B cell (primary cell): ENCODE measurements at regions not wholly inside any gene's neighbourhood (a gene's known extent, or its start where the extent isn't known, plus 50 kb on each side); places are given as distances from the start of the nearest gene placed in this dataset.

ENCODE experiments used
- ATAC-seq: fragments of 200-7000 bp; cut with Tn5 transposase; one replicate; pipeline ENCODE4 v1.10.0; 2021; ENCODE audit warnings: low read depth, mild to moderate bottlenecking, moderate number of reproducible peaks, moderate library complexity
- CTCF ChIA-PET: fragments of 350-600 bp; sonication (Branson Sonifier 250); formaldehyde crosslinking; loops from one replicate; lab custom pipeline; 2021; ENCODE audit warnings: antibody characterized with exemption, inconsistent platforms; lab: Charles Lee
- POLR2A ChIA-PET: fragments of 350-600 bp; sonication (Branson Sonifier 250); formaldehyde crosslinking; loops from one replicate; lab custom pipeline; 2021; ENCODE audit warnings: antibody characterized with exemption; lab: Charles Lee
- DNase-seq: peaks from one replicate; pipeline ENCODE4 v3.0.0; 2013
- H2AFZ ChIP-seq: 2 replicates; pipeline ENCODE4 v1.6.1; 2012; ENCODE audit warnings: mild to moderate bottlenecking, low read depth, low read length; ENCODE audit not compliant: insufficient read depth, poor library complexity, severe bottlenecking
- H3K27ac ChIP-seq, 2 donors: 1 replicate in 1 of 2; 2 replicates in 1 of 2; pipeline ENCODE4 v1.5.1; 2012 to 2013; ENCODE audit warnings: low read length in 2 of 2, mild to moderate bottlenecking in 2 of 2, moderate library complexity in 1 of 2
- H3K27me3 ChIP-seq, 4 experiments: fragments of 200-600 bp in 1 of 4; sonication (generic) in 1 of 4; replicated peaks in 1 of 4; 1 replicate in 2 of 4; 2 replicates in 2 of 4; pipeline versions ENCODE4 v1.6.1 to v1.7.0; 2013 to 2016; ENCODE audit warnings: low read length in 3 of 4, mild to moderate bottlenecking in 2 of 4, mixed read lengths in 1 of 4, moderate library complexity in 1 of 4; ENCODE audit not compliant: insufficient read depth in 4 of 4, control insufficient read depth in 3 of 4; ENCODE audit errors: control extremely low read depth in 1 of 4
- H3K36me3 ChIP-seq, 2 experiments: replicated peaks in 1 of 2; 1 replicate in 1 of 2; 2 replicates in 1 of 2; pipeline versions ENCODE4 v1.6.1 to v1.7.1; 2013; ENCODE audit warnings: low read length in 1 of 2; ENCODE audit not compliant: insufficient read depth in 2 of 2, control insufficient read depth in 1 of 2; ENCODE audit errors: control extremely low read depth in 1 of 2, extremely low read depth in 1 of 2
- H3K4me1 ChIP-seq, 2 donors: fragments of 200-600 bp in 1 of 2; sonication (generic) in 1 of 2; 1 replicate in 1 of 2; 2 replicates in 1 of 2; pipeline versions ENCODE4 v1.5.1 to v1.6.1; 2013 to 2017; ENCODE audit warnings: low read length in 2 of 2; ENCODE audit not compliant: control insufficient read depth in 2 of 2, insufficient read depth in 2 of 2
- H3K4me2 ChIP-seq: replicated peaks from 2 replicates; pipeline ENCODE3; 2012; ENCODE audit warnings: mild to moderate bottlenecking, low read depth, low read length; ENCODE audit not compliant: poor library complexity, severe bottlenecking
- H3K4me3 ChIP-seq, 5 experiments: fragments of 200-600 bp in 1 of 5; sonication (generic) in 1 of 5; 1 replicate in 3 of 5; 2 replicates in 2 of 5; pipeline versions ENCODE4 v1.5.1 to v1.7.0; 2011 to 2016; ENCODE audit warnings: low read length in 4 of 5, mild to moderate bottlenecking in 4 of 5, low read depth in 2 of 5, control low read depth in 1 of 5, moderate library complexity in 1 of 5; ENCODE audit not compliant: insufficient read depth in 1 of 5; ENCODE audit errors: control extremely low read depth in 1 of 5, extremely low read depth in 1 of 5
- H3K79me2 ChIP-seq: fragments of 200-600 bp; sonication (generic); one replicate; pipeline ENCODE4 v1.6.0; 2016; ENCODE audit warnings: low read length; ENCODE audit not compliant: control insufficient read depth, insufficient read depth
- H3K9ac ChIP-seq: fragments of 200-600 bp; sonication (generic); 2 replicates; pipeline ENCODE4 v1.6.1; 2017; ENCODE audit warnings: mild to moderate bottlenecking, low read length, moderate library complexity
- H3K9me3 ChIP-seq, 3 donors: one replicate each; pipeline versions ENCODE4 v1.6.1 to v1.7.1; 2013; ENCODE audit warnings: low read length in 2 of 3; ENCODE audit not compliant: control insufficient read depth in 2 of 3, insufficient read depth in 1 of 3; ENCODE audit errors: control extremely low read depth in 1 of 3
- H4K20me1 ChIP-seq: 2 replicates; pipeline ENCODE4 v1.6.0; 2012; ENCODE audit warnings: mild to moderate bottlenecking, low read length; ENCODE audit not compliant: insufficient read depth, control insufficient read depth, poor library complexity, severe bottlenecking
- H3K27ac Mint-ChIP-seq: one replicate; pipeline ENCODE4 v1.8.0; 2021; ENCODE audit warnings: mixed read lengths
- H3K27me3 Mint-ChIP-seq: one replicate; pipeline ENCODE4 v1.8.0; 2021; ENCODE audit warnings: mixed read lengths
- H3K4me1 Mint-ChIP-seq: one replicate; pipeline ENCODE4 v1.8.0; 2021; ENCODE audit warnings: mixed read lengths
- H3K4me3 Mint-ChIP-seq: one replicate; pipeline ENCODE4 v1.8.0; 2021; ENCODE audit warnings: mixed read lengths
- H3K9me3 Mint-ChIP-seq: one replicate; pipeline ENCODE4 v1.8.0; 2022; ENCODE audit warnings: mixed read lengths; ENCODE audit not compliant: insufficient read depth
- EZH2 ChIP-seq: IDR thresholded peaks from 2 replicates; pipeline ENCODE4 v1.6.1; 2012; ENCODE audit warnings: borderline replicate concordance, low read depth, mild to moderate bottlenecking, moderate library complexity, low read length; ENCODE audit not compliant: insufficient read depth, poor library complexity, severe bottlenecking
- WGBS: methylation state at CpG from one replicate; pipeline ENCODE4 v1.1.5; 2013; ENCODE audit warnings: missing lambda C conversion rate; ENCODE audit not compliant: insufficient coverage; 5-methylcytosine and 5-hydroxymethylcytosine counted together
- intact Hi-C: fragments of 100-400 bp; cut with micrococcal nuclease; formaldehyde crosslinking; loops from one replicate; pipeline ENCODE4 v1.10.0; 2022
- TF ChIP-seq, protein P1 (sequence below): fragments of 200-600 bp; IDR thresholded peaks from one replicate; pipeline ENCODE4 v1.8.0; 2022; ENCODE audit warnings: antibody characterized with exemption, mild to moderate bottlenecking

DNA sequence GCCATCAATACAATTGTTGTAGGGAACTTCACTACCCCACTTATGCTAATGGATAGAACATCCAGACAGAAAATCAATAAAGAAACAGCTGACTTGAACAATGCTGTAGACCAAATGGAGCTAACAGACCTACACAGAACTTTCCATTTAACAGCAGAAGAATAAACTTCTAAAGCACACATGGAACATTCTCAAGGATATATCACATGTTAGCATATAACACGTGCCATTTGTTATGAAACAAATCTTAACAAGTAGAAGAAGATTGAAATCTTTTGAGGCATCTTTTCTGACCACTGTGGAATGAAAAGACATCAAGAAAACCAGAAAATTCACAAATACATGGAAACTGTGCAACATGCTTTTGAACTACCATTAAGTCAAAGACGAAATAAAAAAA, 62.5 kb upstream of the RNU6-8 start:
- H3K4me1 ChIP-seq, result no peaks in the 10 kb centered on the region
- H3K4me3 ChIP-seq, result no peak overlapping the region
- peaks cover 5 to 19% (median 14%) of the 10 kb centered on the region in 3 donors for H3K9me3 ChIP-seq
- no peak for ATAC-seq
- no peaks in the 10 kb centered on the region for H3K36me3 ChIP-seq
- ChIA-PET POLR2A (no interaction called here), CTCF (interaction anchor here (1.9 kb wide), 1 partner anchor 11 kb away, joined by 7 read pairs; no protein-coding TSS in a partner anchor)
- no peak overlapping the region for H3K27ac ChIP-seq
- Mint-ChIP-seq H3K4me3 (no peak overlapping the region), H3K9me3 (peaks cover 12% of the 10 kb centered on the region), H3K4me1 (no peaks in the 10 kb centered on the region), H3K27me3 (peaks cover 5% of the 10 kb centered on the region), H3K27ac (no peak overlapping the region)
- H4K20me1 ChIP-seq, result no peaks in the 10 kb centered on the region
- WGBS, result no CpG with 5 or more reads among the region's 2 CpGs
- no peak overlapping the region for H3K9ac ChIP-seq
- no peaks in the 10 kb centered on the region for H3K27me3 ChIP-seq
- H2AFZ ChIP-seq, result no peak overlapping the region
- no peaks in the 10 kb centered on the region for H3K79me2 ChIP-seq
- TF ChIP-seq, protein P1, sequence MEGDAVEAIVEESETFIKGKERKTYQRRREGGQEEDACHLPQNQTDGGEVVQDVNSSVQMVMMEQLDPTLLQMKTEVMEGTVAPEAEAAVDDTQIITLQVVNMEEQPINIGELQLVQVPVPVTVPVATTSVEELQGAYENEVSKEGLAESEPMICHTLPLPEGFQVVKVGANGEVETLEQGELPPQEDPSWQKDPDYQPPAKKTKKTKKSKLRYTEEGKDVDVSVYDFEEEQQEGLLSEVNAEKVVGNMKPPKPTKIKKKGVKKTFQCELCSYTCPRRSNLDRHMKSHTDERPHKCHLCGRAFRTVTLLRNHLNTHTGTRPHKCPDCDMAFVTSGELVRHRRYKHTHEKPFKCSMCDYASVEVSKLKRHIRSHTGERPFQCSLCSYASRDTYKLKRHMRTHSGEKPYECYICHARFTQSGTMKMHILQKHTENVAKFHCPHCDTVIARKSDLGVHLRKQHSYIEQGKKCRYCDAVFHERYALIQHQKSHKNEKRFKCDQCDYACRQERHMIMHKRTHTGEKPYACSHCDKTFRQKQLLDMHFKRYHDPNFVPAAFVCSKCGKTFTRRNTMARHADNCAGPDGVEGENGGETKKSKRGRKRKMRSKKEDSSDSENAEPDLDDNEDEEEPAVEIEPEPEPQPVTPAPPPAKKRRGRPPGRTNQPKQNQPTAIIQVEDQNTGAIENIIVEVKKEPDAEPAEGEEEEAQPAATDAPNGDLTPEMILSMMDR, result no peak
- no peak for TF ChIP-seq EZH2
- intact Hi-C loops, result no loop called here
- H3K4me2 ChIP-seq, result no peak overlapping the region
- no peak for DNase-seq

DNA sequence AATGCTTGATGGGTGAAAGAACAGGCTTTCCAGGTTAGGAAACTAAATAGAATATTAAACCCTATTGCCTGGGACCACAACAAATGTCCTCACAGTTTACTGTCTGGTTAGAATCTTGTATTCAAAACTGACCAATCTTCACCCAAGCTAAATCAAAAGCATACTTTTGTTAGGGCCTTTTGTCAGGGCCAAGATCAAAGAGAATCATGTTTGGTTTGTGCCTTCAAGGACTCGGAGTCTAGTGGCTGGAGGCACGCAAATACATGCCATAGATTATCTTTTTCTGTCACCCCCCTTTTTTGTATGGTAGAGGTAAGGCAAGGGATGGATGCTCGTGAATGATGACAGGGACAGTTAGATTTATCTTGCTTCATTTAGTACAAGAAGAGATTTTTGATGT, 51.1 kb upstream of the AKAP6 start:
- no peaks in the 10 kb centered on the region for H3K79me2 ChIP-seq
- intact Hi-C loops, result no loop called here
- no peaks in the 10 kb centered on the region for H3K27me3 ChIP-seq
- POLR2A ChIA-PET, result no interaction called here
- no peak for DNase-seq
- CTCF ChIA-PET, result no interaction called here
- no peak overlapping the region for H2AFZ ChIP-seq
- H3K4me2 ChIP-seq, result no peak overlapping the region
- no peaks in the 10 kb centered on the region for H4K20me1 ChIP-seq
- H3K27me3 Mint-ChIP-seq, result peaks cover 36% of the 10 kb centered on the region
- no peaks in the 10 kb centered on the region for H3K4me1 ChIP-seq
- peaks cover 10% of the 10 kb centered on the region for H3K9me3 Mint-ChIP-seq
- no peak overlapping the region for H3K9ac ChIP-seq
- no peak overlapping the region for H3K27ac Mint-ChIP-seq
- H3K4me3 ChIP-seq, result no peak overlapping the region
- TF ChIP-seq, protein P1, result no peak
- TF ChIP-seq EZH2, result no peak
- H3K36me3 ChIP-seq, result no peaks in the 10 kb centered on the region
- no peak overlapping the region for H3K4me3 Mint-ChIP-seq
- no peaks in the 10 kb centered on the region for H3K4me1 Mint-ChIP-seq
- ATAC-seq, result no peak
- no peak overlapping the region for H3K27ac ChIP-seq
- no CpG with 5 or more reads among the region's 3 CpGs for WGBS
- peaks cover 0 to 4% (median 0%) of the 10 kb centered on the region in 3 donors for H3K9me3 ChIP-seq
